Superior temporal gyrus (tissue), 1 donor: ENCODE measurements at regions not wholly inside any gene's neighbourhood (a gene's known extent, or its start where the extent isn't known, plus 50 kb on each side); places are given as distances from the start of the nearest gene placed in this dataset.

Experiments used
- DNase-seq: peaks from one replicate; pipeline ENCODE4 v3.0.0-alpha.2; 2016; ENCODE audit errors: extremely low spot score

DNA sequence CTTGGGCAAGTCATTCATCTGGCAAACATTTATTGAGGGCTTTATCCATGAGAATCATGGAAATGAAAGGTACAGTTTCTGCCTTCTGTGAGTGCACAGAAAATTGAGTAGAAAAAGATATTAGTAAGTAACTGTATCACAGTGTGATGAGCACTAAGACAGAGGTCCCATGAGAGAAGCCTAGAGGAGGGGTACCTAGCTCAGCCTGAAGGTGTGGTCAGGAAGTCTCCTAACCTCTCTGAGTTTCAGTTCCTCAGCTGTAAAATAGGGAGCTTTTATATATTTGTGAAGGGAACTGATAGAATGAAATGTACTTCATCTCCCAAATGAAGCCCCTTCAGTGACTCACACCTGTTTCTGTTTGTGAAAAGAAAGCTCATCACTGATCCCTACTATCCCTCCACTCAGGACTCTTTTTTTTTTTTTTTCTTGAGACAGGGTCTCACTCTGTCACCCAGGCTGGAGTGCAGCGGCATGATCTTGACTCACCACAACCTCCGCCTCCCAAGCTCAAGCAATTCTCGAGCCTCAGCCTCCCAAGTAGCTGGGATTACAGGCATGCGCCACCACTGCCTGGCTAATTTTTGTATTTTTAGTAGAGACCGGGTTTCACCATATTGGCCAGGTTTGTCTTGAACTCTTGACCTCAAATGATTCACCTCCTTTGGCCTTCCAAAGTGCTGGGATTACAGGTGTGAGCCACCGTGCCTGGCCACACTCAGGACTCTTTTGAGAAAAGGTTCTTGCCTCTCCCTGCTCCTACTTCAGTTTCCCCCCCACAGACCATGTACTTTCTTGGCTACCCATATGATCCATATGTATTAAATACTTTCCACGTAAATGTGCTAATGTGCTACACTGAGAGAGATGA lies 93.7 kb upstream of the FUT8 start:
- DNase-seq: no peak

DNA sequence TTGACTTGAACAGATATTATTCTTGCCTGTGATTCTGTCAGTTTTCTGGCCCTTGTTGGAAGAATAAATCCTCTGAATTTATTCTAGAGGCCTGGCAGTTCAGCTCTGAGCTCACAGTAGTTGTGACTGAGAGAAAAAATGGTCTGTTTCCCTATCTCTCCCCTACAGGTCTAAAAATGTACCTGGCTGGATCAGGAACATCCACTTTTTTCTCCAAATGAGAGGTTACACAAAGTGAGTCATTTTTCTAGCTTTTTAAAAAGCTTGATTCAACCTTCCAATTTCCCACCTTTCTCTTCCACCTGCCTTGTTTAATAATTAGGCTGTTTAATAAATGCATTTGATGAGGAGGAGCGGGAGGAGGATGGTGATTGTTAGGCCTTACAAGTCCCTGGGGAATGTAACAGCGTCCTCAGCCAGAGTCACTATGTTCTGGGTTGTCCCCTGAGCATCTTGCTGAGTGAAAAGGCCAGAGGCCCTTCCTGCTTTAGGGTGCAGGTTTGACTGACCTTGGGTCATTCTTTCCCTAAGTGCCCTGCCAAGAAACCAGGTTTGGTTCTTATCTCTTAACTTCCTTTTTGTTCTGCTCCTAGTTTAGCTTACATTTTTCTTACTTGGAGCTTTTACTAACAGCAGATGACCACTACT lies 91.7 kb upstream of the FUT8 start:
- no peak for DNase-seq

DNA sequence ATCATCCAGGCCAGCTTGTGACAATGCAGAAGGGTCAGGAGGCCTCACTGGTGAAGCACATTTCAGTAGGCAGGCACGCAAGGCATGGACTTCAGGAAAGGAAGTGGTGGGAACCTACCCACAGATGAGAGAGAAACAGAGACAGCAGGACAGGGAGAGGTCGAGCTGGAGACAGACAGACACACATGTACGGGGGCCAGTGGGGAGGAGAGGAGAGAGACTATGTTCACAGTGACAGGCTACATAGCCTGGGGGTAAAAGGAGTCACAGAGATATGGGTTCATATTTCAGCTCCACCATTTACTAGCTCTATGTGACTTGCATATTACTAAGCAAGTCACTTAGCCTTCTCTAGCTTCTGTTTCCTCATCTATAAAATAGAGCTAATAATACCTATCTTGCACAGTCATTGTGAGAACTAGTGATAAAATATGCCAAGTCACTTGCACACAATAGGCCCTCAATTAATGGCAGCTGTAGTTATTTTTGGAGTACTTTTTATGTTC lies 91.1 kb upstream of the FUT8 start:
- no peak for DNase-seq

DNA sequence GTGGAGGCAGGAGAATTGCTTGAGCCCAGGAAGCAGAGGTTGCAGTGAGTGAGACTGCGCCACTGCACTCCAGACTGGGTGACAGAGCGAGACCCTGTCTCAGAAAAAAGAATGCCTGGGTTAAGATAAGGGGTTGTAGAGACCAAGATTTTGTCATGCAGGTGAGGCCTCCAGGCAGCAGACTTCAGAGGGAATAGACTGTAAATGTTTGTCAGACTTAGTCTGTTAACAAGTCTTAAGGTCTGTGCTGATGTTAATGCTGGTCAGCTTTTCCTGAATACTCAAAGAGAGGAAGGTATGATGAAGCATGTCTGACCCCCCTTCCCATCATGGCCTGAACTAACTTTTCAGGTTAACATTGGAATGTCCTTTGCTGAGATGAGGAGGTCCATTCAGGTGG lies 83.0 kb upstream of the FUT8 start:
- DNase-seq: no peak

DNA sequence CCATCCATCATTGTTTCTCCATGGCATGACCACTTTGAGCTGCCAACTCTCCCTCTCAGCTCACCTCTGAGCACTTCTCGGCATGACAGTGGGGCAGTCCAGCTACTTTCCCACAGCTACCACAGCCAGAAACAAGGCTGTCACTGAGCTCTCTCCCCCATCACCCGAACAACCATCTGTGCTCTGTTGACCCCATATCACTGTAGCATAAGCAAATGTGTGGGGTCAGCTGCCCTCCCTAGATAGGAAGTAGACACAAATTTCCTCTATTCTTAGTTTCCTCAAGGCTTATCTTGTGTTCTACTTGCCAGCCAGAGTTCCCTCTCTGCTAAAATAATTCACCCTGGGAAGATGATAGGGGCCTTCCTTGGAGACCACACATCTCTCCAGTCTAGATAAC lies 82.6 kb upstream of the FUT8 start:
- DNase-seq: no peak

DNA sequence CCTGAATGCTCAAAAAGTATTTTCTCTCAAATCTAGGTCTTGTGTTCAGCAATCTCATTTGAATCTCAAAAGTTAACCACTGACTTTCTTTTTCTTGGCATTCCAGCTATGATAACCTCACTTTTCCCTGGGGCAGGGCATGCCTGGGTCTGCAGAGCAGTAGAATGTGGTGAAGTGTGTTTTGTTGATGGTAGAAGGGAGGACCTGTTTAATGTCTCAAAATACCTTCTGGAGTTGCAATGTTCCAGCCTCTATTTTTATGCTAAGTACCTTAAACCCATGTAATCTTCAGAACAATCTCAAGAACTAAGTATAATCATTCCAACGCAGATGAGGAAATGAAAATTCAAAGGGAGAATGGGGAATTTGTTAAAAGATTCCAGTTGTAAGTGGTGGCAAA lies 82.1 kb upstream of the FUT8 start:
- no peak for DNase-seq

DNA sequence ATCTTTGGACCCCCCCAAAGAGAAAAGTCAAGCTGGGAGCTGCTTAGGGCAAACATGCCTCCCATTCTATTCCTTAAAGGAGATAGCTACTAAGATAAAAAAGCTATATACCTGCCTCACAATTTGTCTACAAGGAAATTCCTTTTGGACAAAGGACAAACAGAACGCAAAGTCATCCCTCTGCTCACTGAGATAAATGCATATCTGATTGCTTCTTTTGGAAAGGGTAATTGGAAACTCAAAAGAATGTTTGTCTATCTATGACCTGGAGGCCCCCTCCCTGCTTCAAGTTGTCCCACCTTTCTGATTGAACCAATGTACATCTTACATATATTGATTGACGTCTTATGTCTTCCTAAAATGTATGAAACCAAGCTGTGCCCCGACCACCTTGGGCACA lies 80.9 kb upstream of the FUT8 start:
- no peak for DNase-seq

DNA sequence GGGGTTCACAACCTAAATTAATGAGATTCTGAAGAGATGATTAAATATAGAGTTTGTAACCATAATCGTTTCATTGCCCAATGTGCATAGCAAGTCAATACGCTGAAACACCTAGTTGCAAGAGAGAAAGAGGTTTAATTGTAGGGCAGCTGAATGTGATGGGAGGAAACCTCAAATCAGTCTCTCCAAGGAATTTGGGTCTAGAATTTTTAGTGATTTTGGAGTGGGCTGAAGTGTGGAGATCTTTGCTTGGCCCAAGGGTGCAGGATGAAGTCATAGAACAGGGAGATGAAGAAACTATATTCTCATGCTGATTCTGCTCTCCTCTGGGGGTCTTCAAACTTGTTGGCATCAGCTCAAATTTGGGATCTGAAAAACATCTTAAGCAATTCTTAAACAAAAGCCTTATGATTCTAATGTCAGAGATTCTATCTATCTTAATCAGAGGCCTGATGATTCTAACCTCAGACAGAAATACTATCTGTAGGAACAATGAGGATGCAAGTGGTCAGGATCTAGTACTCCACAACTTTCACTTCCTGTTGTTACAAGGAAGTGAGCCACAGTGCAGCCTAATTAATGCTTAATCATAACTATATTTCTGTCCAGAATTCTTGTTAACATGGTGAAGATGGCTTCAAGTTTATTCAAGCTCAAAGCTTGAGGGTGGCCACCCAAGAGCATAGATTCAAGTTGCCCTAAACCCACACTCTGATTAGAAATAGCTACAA lies 80.2 kb upstream of the FUT8 start:
- DNase-seq: no peak

DNA sequence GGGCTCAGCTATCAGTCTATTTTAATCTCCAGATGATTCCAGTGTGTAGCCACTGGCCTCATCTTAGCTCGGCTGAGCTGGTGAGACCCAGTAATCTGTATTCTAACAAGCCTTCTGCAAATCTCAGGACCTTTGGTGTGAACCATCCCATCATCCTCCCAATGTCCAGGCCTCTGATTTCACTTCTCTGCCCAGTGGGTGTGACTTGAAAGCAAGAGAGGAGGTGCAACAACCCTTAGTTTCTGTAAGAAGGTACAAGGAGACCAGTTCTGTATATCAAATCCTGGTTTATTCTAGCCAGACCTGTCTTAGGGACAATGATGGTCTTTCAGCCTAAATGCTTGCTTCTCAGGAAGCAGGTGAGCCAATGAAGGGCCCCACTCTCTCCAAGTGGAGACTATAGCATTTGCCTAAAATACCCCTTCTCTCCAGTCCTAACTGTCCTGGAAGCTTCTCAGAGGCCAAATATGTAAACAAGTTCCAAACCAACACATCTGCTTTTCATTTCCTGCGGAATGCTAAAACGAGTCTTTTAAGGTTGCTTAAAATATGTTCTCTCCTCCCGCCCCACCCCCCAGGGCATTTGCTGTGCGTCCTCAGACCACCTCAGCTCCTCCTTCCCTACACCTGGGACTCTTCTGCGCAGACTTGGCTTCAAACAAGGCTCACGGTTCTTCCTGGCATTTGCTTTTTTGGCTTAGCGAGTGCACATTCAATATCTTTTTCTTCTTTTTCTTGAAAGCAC lies 78.4 kb upstream of the FUT8 start:
- no peak for DNase-seq

DNA sequence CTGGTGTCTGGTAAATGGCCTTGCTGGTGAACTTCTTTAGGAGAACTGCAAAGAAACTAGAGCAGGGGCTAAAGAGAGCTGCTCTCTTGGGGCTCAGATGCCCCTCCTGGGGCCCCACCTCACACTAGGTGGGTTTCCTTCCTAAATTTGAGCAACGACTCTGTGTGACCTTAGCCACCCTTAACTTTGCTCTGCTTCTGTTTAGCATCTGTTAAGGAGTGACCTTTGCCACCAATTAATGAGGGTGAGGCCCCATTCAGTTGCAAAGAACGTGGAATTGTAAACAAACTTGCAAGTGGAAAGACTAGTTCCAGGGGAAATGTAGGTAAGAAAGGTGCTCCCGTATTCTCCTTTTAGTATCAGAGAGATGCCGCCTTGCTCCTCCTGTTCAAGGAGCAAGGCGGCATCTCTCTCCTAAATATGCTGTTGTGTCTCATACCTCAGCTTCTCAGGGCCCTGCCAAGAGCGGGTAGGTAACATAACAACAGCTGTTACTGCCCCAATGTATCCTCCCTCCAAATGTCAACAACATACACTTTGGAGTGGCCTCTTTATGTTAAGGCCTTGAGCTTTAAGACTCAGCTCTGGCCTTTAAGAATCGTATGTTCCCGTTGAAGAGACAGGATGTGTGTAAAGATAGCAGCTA lies 77.6 kb upstream of the FUT8 start:
- DNase-seq: no peak

DNA sequence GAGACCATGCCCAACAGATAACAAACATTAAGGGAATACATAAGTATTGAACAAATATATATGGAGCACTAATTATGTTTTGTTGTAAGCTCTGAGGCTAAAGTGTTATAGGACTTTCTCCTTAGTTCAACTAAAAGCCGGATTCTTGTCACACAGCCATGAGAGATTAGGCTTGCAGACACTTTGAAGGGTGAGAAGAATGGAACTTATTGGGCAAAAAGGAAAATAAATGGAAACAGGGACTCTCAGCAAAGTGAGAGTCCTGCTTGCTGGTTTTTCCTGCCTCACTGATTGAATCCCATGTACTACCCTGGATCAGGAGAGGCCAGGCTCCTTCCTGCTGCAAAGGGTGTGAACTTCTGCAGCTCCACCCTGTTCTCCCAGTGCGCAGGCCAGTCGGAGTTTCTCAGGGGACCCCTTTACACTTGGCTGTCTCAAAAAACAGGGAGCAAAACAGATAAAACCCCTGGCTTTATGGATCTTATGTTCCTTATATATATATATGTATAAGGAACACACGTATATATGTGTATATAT lies 77.1 kb upstream of the FUT8 start:
- no peak for DNase-seq

DNA sequence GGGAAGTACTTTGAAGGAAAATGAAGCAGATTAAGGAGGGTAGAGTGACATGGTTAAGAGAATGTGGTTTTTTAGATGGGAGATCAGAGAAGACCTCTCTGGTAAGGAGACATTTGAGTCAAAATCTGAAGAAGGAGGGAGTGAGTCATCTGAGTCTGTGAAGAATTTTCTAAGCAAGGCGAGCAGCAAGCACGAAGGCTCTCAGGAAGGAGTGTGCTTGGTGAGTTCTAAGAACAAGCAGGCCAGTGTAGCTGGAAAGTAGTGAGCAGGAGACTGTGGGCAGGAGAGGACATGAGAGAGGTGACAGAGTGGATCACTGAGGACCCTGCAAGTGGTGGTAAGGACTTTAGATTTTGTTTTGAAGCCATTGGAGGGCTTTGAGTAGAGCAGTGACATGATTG lies 76.3 kb upstream of the FUT8 start:
- DNase-seq: no peak

DNA sequence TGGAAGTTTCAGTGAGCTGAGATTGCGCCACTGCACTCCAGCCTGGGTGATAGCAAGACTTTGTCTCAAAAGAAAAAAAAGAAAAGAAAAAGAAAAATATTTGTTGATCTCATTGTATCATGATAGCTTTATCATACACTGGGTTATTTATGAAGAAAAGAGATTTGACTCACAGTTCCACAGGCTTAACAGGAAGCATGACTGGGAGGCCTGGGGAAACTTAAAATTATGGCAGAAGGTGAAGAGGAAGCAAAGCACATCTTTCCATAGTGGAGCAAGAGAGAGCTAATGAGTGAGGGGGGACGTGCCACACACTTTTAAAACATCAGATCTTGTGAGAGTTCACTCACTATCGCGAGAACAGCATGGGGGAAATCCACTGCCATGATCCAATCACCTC lies 72.7 kb upstream of the FUT8 start:
- no peak for DNase-seq

DNA sequence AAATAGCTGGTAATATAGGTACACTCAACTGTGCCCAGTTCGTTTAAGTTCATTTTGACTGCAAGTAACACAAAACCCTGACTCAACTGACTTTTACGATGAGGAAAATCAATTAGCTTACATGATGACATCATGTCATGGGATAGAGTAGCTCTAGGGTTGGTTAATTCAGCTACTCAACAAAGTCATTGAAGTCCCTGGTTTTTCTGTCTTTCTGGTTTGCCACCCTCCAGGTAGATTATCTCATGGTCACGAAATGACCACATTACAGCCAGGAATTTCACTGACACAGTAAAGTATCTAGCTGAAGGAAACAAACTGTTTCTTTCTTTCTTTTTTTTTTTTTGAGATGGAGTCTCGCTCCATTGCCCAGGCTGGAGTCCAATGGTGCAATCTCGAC lies 68.5 kb upstream of the FUT8 start:
- DNase-seq: no peak

DNA sequence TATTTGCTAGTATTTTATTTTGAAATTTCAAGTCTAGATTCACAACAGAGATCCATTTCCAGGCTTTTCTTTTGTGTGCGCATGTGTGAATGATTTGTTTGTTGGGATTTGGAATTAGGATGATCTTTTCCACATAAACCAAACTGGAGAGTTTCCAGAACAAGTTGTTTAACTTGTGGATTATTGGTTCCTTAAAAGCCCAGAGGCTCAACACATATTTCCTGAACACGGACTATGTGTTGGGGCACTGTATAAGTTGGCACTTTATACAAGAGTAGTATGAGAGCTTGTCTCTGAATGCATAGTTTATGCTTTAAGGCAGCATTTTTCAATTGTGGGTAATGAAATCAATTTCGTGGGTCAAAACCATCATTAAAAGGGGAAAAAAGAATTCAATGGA lies 67.3 kb upstream of the FUT8 start:
- no peak for DNase-seq

DNA sequence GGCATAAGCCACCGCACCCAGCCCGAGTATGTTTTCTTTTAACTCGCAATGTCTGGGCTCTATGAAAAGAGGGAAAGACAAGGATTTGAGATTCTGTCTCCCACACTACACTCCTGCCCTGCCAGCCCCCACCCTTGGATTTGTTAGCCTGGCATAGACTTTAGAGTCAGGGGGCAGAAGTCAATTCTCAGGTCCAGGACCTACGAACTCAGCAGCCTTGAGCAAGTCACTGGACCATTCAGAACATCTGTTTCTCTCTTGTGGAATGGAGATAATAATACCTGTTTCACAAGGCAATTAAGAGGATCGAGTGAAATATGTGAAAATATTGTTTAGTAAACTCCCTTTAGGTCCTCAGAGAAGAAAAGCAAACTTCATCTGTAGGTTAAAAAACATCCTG lies 66.1 kb upstream of the FUT8 start:
- DNase-seq: no peak

DNA sequence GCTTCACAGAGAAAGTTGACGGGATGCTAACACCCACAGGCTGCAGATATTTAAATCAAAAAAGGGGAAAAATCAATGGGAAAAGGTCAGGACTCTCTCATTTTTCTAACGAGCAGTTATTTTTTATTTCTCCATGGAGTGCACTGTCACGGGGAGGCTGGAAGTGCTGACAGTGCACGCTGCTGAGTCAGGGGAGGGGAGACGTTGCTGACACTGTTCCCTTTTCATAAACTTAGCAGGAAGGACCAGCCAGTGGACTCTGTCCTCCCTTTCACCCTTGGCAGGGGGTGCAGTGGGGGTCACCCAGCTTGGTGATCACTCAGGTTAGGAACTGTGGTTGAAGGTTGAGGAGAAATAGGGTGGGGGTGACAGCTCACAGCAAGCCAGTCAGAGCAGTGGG lies 65.6 kb upstream of the FUT8 start:
- DNase-seq: no peak

DNA sequence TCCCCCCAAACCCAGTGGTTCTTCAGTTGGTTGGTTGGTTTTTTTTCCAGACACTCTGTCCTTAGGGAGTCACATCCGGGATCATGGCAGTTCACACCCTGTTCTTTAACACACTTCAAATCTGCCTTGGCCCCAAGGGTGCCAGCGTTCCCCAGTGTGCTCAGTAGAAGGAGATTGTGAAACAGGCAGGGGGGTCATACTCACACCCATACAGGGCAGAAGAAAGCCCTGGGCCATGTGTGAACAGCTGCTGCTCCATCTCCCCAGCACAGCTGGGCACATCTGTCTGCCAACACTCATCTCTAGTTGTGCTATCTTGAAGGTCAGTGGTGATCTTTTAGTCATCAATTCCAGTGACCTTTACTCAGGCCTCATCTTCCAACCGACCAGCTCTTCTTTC lies 64.4 kb upstream of the FUT8 start:
- no peak for DNase-seq

DNA sequence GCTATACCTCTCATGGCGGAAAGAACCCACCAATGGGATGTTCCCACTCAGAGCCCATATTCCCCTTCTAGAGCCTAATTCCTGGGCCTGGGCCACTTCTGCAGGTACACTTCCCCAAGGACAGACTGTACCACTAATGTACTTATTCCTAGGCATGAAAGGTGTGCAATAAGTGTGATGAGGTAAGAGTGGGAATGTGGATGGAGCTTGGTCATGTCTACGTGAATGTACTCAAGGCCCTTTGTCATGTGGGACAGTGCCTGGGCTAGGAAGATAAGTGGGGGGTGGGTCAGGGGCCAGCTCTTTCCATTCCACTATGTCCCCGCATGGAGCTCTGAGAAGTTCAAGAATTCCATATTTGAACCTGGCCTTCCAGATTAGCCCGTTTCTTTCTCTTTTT lies 63.4 kb upstream of the FUT8 start:
- DNase-seq: no peak

DNA sequence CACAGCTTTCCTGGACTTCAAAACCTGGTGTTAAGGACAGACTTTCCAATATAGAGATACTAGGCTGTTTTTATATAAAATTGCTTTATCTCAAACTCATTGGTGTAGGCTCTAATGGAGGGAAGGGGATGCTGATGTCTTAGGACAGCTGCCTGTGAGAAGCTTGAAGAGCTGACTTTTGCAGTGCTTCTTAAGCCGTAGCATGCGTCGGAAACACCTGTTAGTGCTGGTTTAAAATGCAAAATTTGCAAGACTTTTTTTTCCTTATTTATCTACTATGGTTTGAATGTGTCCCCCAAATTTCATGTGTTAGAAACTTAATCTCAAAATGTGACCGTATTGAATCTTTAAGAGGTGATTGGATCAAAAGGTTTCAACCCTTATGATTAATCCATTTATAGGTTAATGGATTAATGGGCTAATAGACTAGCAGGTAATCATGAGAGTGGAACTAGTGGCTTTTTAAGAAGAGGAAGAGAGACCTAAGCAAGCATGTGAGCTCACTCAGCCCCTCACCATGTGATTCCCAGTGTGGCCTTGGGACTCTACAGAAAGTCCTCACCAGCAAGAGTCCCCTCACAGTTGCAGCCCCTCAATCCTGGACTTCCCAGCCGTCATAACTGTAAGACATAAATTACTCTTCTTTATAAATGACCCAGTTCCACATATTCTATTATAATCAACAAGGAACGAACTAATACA lies 60.9 kb upstream of the FUT8 start:
- no peak for DNase-seq
